NCI-H774 (cell line): ENCODE measurements at regions not wholly inside any gene's neighbourhood (a gene's known extent, or its start where the extent isn't known, plus 50 kb on each side); places are given as distances from the start of the nearest gene placed in this dataset.
"Not testable (repeated sequence)": the region's sequence is repeated elsewhere in the genome, so short reads cannot be mapped to it uniquely, and the experiment has no call there.

Source experiments
- DNase-seq: peaks from one replicate; lab custom pipeline; 2025; lab: John Stamatoyannopoulos, UW

DNA sequence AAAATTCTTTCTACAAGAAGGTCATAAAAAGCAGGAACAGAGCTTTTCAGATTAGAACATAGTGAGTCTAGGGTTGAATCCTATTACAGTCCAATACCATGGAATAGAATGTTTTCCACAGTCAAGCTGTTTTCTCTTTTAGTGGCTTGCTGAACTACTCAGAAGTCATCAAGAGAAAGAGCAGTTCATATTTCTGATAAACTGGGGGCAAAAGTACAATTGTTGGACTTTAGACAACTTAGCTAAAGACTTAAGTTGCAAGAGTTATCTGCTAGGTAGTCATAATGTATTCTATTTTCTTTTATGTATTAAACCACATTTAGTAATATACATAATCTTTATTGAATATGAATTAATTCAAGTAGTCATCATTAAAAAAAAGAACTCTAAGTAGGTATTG is 233.1 kb upstream of the GRIA1 start:
- DNase-seq: no peak

DNA sequence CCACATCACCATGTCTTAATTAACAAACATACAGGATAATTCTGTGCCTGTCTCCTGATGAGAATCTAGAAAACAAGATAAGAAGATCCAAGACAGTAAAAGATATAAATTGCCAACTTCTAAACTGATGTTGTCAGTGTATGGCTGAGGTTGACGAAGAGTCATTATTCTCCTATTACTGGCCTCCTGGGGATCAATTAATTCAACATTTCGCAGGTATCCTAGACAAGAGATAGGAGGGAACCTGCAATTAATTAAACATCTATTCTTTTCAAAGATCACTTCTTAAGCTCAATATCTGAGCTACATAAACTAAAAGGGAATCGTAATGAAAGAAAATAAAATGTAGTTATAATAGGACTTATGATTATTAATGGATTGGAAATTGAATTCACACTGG is 232.0 kb upstream of the GRIA1 start:
- no peak for DNase-seq

DNA sequence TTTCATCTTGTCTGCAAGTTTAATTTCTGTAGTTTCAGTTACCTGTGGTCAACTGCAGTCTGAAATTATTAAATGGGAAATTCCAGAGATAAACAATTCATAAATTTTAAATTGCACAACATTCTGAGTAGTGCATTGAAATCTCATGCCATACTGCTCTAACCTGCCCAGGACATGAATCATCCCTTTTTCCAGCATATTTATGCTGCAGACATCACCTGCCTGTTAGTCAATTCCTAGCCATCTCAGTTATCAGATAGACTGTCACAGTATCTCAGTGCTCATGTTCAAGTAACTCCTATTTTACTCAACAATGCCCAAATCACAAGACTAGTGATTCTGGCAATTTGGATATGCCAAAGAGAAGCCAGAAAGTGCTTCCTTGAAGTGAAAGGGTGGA is 223.0 kb upstream of the GRIA1 start:
- no peak for DNase-seq

DNA sequence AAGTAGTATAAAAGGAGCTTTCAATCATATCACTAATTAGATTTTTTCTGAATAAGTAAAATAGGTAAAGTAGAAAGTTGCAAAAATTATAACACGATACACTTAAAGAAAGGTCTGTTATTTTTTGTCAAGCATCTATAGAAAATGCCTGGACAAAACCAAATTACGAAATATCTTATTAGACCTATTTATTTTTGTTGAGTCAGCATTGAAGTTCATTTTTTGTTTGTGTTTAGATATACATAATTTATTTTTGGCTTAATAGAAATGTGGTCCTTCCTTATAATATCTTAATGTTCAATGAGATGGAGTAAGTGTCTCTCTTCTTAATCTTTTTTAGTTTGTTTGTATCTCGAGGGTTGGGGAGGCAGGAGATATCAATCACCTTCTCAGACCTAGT is 214.8 kb upstream of the GRIA1 start:
- DNase-seq: no peak

DNA sequence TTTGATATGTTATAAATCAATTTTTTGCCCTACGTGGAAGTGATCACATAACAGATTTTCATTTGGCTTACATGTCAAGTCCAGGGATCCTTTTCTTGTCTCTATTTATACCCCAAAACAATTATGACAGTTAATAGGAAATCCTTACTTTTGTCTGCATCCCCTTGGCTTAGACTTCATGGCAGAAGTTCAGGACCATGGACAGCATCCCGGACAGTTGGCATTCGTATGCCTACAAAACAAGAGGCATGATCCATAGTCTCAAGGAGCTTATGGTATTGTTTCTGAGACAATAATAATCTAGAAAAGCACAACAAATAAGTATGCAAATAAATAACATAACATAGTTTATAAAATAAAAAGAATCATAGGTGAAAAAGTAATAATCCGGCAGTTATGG is 214.3 kb upstream of the GRIA1 start:
- no peak for DNase-seq

DNA sequence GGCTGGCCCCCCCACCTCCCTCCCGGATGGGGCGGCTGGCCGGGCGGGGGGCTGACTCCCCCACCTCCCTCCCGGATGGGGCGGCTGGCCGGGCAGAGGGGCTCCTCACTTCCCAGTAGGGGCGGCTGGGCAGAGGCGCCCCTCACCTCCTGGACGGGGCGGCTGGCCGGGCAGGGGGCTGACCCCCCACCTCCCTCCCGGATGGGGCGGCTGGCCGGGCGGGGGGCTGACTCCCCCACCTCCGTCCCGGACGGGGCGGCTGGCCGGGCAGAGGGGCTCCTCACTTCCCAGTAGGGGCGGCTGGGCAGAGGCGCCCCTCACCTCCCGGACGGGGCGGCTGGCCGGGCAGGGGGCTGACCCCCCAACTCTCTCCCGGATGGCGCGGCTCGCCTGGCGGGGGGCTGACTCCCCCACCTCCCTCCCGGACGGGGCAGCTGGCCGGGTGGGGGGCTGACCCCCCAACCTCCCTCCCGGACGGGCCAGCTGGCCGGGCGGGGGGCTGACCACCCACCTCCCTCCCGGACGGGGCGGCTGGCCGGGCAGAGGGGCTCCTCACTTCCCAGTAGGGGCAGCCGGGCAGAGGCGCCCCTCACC is 194.1 kb upstream of the GRIA1 start:
- DNase-seq: not testable (repeated sequence)

DNA sequence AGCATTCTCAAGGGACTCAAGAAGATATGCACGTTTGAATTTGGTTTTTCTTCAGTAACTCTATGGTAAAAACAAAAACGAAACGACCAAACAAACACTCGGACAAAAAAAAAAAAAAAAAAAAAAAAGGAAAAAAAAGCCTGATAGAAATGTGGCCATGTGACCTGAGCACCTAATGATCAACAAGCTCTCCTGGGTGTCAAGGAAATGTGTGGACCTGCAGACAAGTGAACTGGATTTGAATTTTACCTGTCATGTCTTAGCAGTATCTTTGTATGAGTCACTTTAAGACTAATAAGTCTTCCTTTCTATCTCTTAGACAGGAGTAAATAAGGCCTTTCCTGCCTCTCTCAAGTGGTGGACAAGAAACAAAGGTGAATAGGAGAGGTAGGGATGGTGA is 190.6 kb upstream of the GRIA1 start:
- no peak for DNase-seq

DNA sequence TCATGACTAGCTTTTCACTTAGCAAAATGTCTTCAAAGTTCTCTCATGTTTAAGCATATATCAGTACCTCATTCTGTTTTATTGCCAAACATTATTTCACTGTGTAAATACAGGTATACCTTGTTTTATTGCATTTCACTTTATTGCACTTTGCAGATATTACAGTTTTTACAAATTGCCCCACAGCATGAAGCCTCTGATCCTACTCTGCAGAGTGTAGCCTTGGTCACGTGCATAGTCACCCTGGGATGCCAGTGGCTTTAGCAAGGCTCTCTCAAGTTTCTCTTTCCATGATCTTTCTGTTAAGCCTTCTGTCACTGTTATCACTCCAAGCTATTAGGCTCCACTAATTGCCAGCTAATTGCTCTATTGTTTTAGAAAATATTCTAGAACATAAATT is 182.2 kb upstream of the GRIA1 start:
- DNase-seq: no peak

DNA sequence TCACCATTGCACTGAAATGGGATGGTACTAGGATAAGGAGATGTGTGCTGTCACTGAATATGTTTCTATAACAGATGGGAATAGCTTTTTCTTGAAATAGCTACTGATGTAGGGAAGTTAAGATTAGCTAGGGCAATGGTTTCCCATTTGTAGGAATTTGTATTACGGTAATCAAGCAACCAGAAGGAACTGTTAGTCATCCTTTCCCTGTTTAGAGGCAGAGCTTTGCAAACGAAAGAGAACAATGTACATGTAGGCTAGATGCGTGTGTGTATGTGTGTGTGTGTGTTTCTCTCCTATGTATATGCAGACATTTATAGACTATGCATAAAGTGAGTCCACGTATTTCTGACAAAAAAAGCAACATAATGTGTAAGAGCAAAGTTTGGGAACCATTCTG is 171.9 kb upstream of the GRIA1 start:
- DNase-seq: no peak

DNA sequence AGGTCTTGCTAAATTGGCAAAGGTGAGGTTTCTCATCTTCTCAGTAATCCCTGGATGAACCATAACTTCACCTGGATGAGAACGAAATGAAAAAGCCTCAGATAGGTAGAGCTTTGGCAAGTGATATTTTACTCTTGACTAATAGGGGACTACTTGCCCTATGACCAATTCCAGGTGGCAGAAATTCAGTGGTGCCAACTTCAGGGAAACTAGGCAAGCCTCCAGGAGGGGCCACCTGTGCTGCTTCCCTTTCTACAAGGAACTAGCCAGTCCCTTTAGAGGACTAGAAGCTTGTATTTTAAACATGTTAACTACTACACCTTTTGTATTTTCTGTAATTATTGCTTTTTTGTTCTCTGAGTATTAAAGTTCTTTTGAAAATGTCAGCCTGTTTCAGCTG is 169.0 kb upstream of the GRIA1 start:
- DNase-seq: no peak

DNA sequence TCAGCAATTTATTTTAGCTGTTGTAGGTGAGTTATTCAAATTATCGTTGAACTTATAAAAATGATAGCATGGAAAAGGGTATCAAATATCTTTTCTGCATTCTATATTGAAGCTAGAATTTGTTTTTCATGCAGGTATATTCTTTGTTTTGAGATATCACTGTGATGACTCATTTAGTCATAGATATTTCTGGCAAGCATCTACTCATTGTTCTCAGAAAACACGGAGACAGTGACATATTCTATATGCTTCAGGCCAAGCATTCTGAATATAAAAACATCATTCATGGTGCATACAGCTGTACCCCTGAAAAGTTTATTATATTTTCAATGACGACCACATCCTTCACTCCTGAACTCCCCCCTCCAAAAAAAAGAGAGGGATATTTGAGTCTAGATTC is 150.3 kb upstream of the GRIA1 start:
- DNase-seq: no peak

DNA sequence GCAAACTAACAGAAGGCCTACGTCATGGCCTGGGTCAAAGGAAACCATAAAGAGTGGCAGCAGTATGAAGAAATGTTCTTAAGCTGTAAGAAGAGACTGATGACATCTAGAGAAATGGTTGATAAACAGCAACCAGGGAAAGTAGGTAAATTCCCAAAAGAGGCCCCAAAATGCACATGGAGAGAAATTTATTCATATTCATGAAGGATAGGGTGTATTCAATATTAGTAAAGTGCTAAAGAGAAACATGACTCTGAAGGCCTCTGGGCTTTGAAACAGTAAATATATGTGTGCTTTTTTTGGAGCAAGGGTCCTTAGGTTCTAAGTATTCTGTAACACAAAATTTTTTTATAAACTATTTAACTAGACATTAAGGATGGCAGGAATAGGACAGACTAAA is 149.7 kb upstream of the GRIA1 start:
- no peak for DNase-seq

DNA sequence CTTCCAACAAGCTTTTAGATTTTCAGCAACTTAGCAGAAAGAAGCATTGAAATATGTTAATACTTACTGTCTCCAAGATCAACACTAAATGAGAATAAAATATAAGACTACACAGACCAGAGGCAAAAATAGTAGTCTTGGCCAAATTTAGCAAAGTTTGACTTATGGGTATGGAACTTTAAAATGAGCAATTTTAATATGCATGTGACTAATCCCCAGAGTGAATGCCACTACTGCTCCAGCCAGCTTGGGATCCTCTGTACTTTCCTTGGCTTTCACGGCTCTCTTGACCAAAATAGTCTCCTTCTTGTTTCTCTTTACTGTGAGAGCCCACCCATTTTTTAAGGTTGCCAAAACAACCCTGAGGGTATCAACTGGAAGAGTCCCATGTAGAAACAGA is 148.0 kb upstream of the GRIA1 start:
- DNase-seq: no peak

DNA sequence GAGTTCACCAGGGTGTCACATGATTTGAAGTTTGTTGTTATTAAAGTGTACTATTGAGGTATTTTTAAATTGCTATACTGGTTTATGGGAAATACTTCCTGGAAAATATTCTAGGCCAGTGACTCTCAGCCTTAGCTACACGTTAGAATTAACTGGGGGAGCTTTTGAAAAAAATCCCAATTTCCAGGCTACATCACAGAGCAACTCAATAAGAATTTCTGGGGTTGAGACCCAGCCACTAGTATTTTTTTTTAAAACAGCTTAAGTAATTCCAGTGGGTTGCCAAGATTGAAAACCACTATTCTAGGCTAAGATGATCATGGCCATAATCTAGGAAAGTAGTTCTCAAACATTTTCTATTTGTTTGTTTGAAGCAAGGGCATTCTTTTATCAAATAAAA is 142.9 kb upstream of the GRIA1 start:
- no peak for DNase-seq

DNA sequence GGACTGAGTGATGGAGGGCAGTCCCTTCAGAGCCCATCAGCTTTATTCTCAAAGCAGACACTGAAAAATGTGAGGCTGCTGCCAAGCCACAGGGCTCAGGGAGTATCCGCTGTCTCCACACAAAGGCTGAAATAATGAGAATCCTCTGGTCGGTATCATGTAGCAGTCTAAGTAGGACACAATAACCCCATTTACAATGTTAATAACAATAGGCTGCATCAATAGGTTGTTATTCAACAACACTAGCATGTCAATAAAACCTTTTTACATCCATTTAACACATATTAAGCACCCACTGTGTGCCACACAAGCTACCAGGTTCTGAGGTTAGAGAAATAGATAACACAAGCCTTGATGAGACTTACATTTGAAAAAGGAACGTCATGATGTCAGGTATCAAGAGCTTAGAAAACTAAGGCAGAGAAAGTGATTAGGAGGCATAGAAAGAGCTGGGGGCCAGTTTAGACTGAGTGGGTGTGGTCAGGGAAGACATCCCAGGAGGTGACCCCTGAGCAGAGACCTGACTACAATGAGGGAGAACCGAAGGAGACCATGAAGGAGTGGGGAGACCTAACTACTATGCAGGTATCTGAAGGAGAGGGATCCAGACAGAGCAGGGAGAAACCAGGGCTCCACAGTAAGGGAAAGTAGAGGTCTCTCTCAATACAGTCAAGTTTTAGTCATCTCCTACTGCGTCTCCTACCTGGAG is 140.1 kb upstream of the GRIA1 start:
- DNase-seq: no peak

DNA sequence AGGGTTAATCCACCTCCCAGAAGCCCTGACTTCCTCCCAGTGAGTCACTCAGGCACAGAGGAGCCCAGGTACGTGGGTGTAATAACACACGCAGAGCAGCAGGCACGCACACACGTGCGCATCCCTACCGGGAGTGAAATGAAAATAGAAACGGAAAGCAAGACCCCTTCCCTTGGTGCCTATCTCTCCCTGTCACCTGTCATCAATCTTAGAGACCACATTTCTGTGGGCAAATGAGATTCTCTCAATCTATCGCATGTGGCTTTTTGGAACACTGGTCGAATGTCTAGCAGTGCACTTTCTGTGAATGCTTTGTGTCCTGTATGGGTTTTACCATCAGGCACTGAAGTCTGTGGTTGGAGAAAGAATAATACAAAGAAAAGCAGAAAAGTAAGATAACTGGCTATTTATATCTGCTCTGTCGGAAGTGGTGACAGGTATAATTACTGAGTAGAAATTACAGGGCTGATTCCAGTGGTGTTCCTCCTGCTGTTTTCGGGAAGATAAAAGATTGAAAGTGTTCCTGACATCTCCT is 137.7 kb upstream of the GRIA1 start:
- peak; percentile 19 for DNase-seq

DNA sequence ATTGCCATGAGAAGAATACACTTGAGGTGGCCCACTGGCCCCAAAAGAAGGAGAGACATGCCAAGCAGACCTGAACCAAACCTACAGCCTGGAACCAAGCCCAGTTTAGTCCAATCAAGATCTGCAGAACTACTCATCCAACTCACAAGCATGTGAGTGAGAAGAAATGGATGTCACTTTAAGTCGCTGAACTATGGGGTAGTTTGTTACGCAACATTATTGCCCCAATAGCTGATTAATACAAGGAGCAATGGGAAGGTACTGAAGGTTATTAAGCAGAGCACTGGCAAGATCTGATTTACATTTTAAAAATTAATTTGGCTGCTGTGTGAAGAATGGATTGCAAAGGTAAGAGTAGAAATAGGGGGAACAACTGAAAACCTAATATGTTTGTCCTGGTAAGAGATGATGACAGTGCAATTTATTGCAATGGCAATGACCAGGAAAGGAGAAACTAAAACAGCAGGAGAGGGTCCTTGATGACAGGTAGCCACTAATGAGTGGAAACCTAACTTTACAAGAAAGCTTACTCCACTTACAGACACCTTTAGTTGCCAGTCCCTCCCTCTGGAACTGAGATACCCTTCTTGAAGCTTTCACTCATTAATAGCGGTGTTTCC is 132.9 kb upstream of the GRIA1 start:
- no peak for DNase-seq

DNA sequence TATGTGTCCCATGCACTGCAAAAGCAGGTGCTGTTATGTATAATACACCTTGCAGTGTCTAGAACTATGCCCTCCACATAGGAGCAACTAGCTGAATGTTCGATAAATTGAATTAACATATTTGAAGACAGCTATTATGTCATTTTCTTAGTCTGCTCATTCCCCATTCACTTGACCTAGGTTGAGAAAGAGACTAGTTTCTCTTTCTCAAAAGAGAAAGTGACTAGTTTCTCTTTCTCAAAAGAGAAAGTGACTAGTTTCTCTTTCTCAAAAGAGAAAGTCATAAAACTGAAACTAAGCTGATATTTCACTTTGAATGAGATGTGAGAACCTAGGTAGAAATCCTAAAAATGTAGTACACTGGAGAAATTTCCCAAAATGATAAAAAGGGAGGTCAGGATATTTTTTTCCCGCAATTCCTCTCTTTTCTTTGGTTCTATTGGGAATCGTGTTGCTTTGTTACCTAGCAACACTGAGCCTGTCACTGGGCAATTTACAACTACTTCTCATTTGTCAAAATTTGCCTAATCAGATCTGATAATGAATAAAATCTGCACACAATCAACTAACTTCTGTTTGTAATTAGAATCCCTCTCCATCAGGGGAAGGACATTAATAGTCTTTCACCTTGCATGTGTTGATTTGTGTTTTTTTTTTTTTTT is 132.0 kb upstream of the GRIA1 start:
- no peak for DNase-seq

DNA sequence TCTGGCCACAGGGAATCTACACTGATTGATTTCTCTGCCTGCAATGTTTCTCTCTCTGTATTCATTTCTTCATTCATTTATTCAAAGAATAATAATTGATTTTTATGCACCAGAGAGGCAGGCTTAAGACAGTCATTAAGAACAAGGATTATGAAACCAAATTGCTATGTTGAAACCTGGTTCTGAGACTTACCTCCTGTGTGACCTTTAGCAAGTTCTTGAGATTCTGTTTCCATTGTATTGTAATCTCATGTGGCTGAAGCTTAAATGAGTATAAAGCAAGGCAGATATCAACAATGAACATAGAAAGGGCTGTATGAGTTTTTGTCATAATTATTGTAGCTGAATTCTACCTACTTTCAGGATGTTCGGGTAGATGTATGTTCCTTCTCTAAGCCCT is 129.6 kb upstream of the GRIA1 start:
- DNase-seq: no peak

DNA sequence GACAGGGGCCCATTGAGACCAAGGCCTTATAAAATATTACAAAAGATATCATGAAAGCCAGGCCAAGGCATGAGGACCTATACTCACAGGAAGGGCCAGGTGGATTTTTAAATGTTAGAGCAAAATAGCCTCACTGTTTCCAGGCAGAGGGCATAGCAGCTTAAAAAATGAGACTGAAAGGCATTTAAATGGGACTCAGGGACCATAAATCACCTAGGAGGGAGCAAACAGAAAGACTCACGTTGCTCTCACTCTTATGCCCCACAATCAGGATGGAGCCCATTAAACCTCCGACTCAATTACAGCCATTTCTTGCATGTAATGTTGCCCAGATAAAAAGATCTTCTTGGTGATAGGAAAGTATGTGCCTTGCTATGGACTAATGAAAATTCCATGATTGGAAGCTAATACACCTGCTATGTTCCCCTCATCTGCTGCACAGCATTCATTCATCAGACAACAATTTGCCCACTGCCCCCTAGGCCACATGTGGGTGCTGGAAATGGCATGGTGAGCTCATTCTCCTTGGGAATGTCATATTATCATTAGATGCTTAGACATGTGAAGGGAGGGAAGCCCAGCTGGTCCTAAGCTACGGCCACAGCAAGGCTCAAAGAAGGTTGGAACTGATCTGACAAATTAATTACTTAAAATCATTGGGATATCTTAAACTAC is 128.6 kb upstream of the GRIA1 start:
- no peak for DNase-seq

DNA sequence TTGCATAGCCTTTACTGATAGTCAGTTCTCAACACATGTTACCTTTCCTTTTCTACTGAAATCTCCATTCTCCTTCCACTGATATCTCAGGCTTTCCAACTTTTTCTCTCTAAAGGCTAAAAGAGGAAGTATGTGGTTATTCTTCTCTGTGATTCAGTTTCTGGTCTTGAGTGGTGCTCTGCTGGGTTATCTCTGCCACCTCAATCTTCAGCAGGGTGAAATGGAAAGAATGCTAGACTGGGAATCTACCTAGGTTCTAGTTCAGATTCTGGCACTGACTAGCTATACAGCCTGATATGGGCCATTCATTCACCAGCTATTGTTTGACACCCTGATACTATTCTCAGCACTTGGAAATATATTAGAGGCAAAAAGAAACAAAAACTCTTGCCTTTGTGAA is 124.9 kb upstream of the GRIA1 start:
- DNase-seq: no peak

DNA sequence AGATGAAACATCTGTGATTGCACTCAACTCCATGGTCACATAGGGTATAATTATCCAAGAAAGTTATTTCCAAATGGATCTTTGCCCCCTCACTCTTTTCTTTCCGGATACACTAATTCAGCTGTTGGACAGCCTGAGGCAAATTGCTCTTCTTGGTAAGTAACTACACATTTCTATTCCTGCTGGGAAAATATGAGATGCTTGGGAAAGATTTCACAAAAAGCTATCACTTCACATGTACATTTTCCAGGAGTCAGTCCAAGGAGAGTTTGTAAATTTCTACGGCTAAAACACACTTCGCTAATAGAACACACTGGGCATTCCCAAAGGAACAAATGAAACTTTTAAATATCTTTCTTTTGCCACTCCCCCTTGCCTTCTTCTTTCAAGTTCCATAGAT is 123.0 kb upstream of the GRIA1 start:
- DNase-seq: no peak
